Vagina (tissue), 2 donors: ENCODE measurements at regions not wholly inside any gene's neighbourhood (a gene's known extent, or its start where the extent isn't known, plus 50 kb on each side); places are given as distances from the start of the nearest gene placed in this dataset.

Experiments used
- DNase-seq, 2 donors: peaks; one replicate each; pipeline ENCODE4 v3.0.0-alpha.2; 2017; ENCODE audit errors: extremely low spot score in 2 of 2
- H3K27ac ChIP-seq: fragments of 200-600 bp; sonication (generic); one replicate; pipeline ENCODE4 v1.5.1; 2019
- H3K27me3 ChIP-seq: fragments of 200-600 bp; sonication (generic); one replicate; pipeline ENCODE4 v1.5.1; 2019
- H3K36me3 ChIP-seq, 2 donors: fragments of 200-600 bp; sonication (generic); one replicate each; pipeline ENCODE4 v1.5.1; 2017 to 2019
- H3K4me1 ChIP-seq: fragments of 200-600 bp; sonication (generic); one replicate; pipeline ENCODE4 v1.5.1; 2019
- H3K4me3 ChIP-seq, 2 donors: fragments of 200-600 bp; sonication (generic); 1 replicate in 1 of 2; 2 replicates in 1 of 2; pipeline ENCODE4 v1.5.1; 2016 to 2019
- H3K9me3 ChIP-seq: fragments of 200-600 bp; sonication (generic); one replicate; pipeline ENCODE4 v1.5.1; 2019
- POLR2A ChIP-seq, 2 donors: fragments of 450-650 bp; IDR thresholded peaks; one replicate each; pipeline ENCODE4 v1.6.1; 2017; ENCODE audit warnings: antibody characterized with exemption in 2 of 2, mild to moderate bottlenecking in 2 of 2, moderate library complexity in 2 of 2
- POLR2AphosphoS5 ChIP-seq, 2 donors: sonication (generic); formaldehyde crosslinking; IDR thresholded peaks; one replicate each; pipeline ENCODE4 v1.9.0; 2017; ENCODE audit warnings: antibody characterized with exemption in 2 of 2, mild to moderate bottlenecking in 2 of 2, low read depth in 1 of 2; ENCODE audit not compliant: insufficient read depth in 1 of 2
- intact Hi-C: fragments of 100-400 bp; cut with DNase I; formaldehyde crosslinking; loops from one replicate; pipeline ENCODE4 v1.15.1; 2023
- TF ChIP-seq, protein P1 (sequence below), 3 experiments: fragments of 450-650 bp in 2 of 3; fragments of 200-600 bp in 1 of 3; sonication (generic) in 1 of 3; IDR thresholded peaks; one replicate each; pipeline ENCODE4 v1.5.1; 2017 to 2019; ENCODE audit warnings: antibody characterized with exemption in 3 of 3, mild to moderate bottlenecking in 2 of 3, moderate library complexity in 2 of 3

DNA sequence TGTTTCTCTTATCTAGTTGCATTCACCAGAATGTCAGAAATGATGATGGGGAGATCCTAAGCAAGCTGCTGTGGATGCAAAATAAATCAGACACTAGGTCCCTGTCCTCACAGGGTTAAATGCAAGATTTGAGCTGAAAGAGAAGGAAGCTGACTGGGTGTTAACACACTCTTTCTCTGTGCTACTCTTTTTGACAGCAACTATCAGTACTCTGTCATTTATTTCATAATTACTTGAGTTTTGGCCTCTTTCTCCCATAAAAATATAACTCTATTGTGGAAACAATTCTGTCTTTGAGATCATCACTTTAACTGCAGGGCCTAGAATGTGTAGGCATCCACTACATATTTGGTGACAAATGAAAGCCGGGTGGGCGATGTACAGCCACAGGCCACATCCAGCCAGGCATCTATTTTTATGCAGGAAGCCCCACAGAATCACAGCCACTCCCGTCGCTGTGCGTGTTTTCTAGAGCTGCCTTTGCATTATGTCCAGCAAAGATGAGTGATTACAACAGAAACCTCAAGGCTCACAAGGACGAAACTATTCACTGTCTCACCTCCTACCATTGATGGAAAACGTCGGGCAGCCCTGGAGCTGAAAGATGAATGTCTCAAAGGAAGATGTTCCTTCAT is 849.0 kb downstream of the RNF144A start:
- TF ChIP-seq POLR2AphosphoS5 (IDR thresholded peaks at IDR 0.05; ENCODE audit: insufficient read depth in 1 of 2, low read depth in 1 of 2): no peak
- TF ChIP-seq, protein P1, sequence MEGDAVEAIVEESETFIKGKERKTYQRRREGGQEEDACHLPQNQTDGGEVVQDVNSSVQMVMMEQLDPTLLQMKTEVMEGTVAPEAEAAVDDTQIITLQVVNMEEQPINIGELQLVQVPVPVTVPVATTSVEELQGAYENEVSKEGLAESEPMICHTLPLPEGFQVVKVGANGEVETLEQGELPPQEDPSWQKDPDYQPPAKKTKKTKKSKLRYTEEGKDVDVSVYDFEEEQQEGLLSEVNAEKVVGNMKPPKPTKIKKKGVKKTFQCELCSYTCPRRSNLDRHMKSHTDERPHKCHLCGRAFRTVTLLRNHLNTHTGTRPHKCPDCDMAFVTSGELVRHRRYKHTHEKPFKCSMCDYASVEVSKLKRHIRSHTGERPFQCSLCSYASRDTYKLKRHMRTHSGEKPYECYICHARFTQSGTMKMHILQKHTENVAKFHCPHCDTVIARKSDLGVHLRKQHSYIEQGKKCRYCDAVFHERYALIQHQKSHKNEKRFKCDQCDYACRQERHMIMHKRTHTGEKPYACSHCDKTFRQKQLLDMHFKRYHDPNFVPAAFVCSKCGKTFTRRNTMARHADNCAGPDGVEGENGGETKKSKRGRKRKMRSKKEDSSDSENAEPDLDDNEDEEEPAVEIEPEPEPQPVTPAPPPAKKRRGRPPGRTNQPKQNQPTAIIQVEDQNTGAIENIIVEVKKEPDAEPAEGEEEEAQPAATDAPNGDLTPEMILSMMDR (IDR thresholded peaks at IDR 0.05): no peak
- no peak for TF ChIP-seq POLR2A (IDR thresholded peaks at IDR 0.05)
- Histone ChIP-seq H3K36me3 (no peaks in the 10 kb centered on the region), H3K27ac (no peak overlapping the region), H3K4me3 (no peak overlapping the region), H3K27me3 (no peaks in the 10 kb centered on the region), H3K9me3 (peaks cover 3% of the 10 kb centered on the region), H3K4me1 (no peaks in the 10 kb centered on the region)
- intact Hi-C loops: no loop called here
- DNase-seq: no peak

DNA sequence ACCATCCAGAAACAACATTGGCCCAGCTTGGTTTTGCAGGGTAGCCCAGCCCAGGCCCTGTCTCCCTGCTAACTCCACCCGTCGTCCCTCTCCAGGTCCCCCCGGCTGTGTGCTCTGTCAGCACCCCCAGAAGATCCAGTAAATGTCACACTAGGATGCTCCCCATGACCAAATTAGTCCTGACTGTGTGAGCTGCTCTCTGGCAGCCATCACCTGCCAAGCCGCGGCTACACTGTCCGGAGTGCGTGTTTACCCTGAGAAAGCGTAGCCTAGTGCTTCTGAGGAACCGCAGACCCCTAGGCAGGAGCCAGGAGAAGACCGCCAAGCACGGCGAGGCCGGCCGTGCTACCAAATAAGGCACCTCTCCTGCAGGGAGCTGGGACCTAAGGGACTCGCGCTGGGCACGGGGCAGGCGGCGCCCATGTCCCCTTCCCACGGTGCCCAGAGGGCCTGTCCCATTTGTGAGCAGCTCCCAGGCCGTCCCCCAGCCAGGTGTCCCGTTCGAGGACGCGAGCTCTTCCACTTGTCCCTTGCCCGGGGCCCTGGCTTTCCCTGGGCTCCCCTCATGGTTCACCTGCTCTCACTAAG is 849.9 kb downstream of the RNF144A start:
- Histone ChIP-seq H3K9me3 (peaks cover 3% of the 10 kb centered on the region), H3K27me3 (no peaks in the 10 kb centered on the region), H3K27ac (no peak overlapping the region), H3K36me3 (no peaks in the 10 kb centered on the region), H3K4me3 (no peak overlapping the region), H3K4me1 (no peaks in the 10 kb centered on the region)
- TF ChIP-seq, protein P1 (IDR thresholded peaks at IDR 0.05): no peak
- TF ChIP-seq POLR2AphosphoS5 (IDR thresholded peaks at IDR 0.05; ENCODE audit: insufficient read depth in 1 of 2, low read depth in 1 of 2): no peak
- DNase-seq: no peak
- intact Hi-C loops: no loop called here

DNA sequence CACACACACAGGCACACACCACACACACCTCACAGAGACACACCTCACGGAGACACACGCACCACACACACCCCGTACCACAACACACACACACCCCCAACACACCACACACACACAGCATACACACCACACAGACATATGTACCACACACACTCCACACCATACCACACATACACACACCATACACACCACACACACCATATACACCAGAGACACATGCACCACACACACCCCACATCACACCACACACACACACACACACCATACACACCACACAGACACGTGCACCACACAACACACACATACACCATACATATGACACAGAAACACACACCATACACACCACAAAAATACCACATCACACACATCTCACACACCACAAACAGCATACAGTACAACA is 850.7 kb downstream of the RNF144A start:
- no peaks in the 10 kb centered on the region for H3K4me1 ChIP-seq
- intact Hi-C loops: no loop called here
- no peak overlapping the region for H3K4me3 ChIP-seq
- H3K9me3 ChIP-seq: peaks cover 3% of the 10 kb centered on the region
- no peaks in the 10 kb centered on the region for H3K27me3 ChIP-seq
- TF ChIP-seq POLR2A (IDR thresholded peaks at IDR 0.05) (no peak), POLR2AphosphoS5 (IDR thresholded peaks at IDR 0.05; ENCODE audit: insufficient read depth in 1 of 2, low read depth in 1 of 2) (no peak)
- no peak for DNase-seq
- H3K36me3 ChIP-seq: no peaks in the 10 kb centered on the region
- no peak overlapping the region for H3K27ac ChIP-seq

DNA sequence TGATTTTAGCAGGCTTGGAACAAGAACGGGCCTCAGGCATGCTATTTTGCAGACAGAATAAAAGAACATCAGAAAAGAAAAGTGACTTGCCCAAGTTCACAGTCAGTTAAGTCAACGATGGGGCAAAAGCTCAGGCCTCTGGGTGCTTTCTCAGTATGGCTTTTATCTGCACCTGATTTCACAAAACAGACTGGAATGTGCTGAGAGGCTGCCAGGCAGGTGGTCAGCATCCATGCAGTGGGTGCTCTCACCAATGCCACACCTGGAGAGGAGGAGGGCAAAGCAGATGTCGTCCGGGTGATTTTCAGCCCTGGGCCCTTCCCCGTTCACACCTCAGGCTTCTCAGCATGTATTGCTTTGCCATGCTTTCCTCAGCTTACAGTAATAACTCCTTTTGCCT is 854.6 kb downstream of the RNF144A start:
- intact Hi-C loops: no loop called here
- H3K27ac ChIP-seq: no peak overlapping the region
- TF ChIP-seq POLR2A (IDR thresholded peaks at IDR 0.05) (no peak), POLR2AphosphoS5 (IDR thresholded peaks at IDR 0.05; ENCODE audit: insufficient read depth in 1 of 2, low read depth in 1 of 2) (no peak)
- TF ChIP-seq, protein P1 (IDR thresholded peaks at IDR 0.05): no peak

DNA sequence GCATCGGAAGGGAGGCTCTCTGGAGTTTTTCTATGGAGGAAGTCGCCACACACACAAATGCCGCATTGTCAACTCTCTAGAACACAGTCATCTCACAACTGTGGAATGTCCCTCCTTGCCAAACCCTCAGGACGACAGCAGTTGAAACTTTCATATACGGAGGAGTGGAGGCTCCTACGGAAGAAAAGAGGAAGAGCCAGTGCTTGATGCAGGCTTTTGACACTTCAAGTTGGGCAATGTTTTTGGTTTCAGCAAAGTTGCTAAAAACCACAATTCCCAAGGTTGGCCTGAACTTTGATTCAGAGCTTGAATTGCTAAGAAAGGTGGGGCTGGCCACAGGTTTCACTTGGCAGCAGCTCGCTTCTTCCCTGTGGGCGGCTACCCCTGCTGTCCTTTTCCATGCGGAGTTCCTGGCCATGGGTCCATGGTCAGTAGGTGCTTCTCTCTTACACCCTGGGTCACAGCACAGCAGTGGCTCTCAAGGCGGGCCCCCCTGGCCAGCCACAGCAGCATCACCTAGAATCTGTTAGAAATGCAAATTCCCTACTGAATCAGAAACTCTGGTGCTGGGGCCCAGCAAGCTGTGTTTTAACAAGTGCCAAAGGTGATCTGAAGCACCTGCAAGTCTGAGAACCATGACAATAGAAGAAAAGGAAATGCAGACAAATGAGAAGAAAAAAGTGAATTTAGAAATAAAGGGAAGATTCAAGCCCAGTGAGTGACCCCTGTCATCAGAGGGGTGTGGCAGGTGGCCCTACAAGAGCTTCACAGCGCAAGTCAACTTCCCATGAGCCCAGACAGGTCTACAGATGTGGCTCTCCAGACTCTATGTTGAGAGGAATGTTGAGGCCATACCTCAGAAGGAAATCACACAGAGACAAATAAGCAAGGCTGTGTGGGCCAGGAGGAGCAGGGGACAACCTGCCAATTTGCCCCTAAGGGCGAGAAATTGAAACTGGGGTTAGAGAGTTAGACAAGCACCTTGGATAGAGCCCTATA is 856.4 kb downstream of the RNF144A start:
- H3K27me3 ChIP-seq: no peaks in the 10 kb centered on the region
- H3K9me3 ChIP-seq: no peaks in the 10 kb centered on the region
- no peak overlapping the region for H3K4me3 ChIP-seq
- TF ChIP-seq POLR2A (IDR thresholded peaks at IDR 0.05) (no peak), POLR2AphosphoS5 (IDR thresholded peaks at IDR 0.05; ENCODE audit: insufficient read depth in 1 of 2, low read depth in 1 of 2) (no peak)
- TF ChIP-seq, protein P1 (IDR thresholded peaks at IDR 0.05): no peak
- intact Hi-C loops: no loop called here
- DNase-seq: no peak
- H3K27ac ChIP-seq: no peak overlapping the region
- H3K36me3 ChIP-seq: no peaks in the 10 kb centered on the region
- H3K4me1 ChIP-seq: no peaks in the 10 kb centered on the region

More for the DNA sequence above, 854.6 kb downstream of the RNF144A start:
- Histone ChIP-seq H3K9me3 (no peaks in the 10 kb centered on the region), H3K27me3 (no peaks in the 10 kb centered on the region), H3K4me1 (no peaks in the 10 kb centered on the region), H3K36me3 (no peaks in the 10 kb centered on the region), H3K4me3 (no peak overlapping the region)
- no peak for DNase-seq
